ENCODE measurements at regions not wholly inside any gene's neighbourhood (a gene's known extent, or its start where the extent isn't known, plus 50 kb on each side); places are given as distances from the start of the nearest gene placed in this dataset.

GRCh38 chr7:119594956-119595355 lies 678.0 kb upstream of the KCND2 start:
- TF ChIP-seq CTCF (IDR thresholded peaks at IDR 0.05) (no peak), EZH2 (IDR thresholded peaks at IDR 0.05; ENCODE audit: borderline replicate concordance, insufficient read depth, low read depth, low read length, poor library complexity, severe bottlenecking) (no peak)
